DND-41 (cell line): ENCODE measurements at regions not wholly inside any gene's neighbourhood (a gene's known extent, or its start where the extent isn't known, plus 50 kb on each side); places are given as distances from the start of the nearest gene placed in this dataset.

ENCODE experiments used
- ATAC-seq: fragments of 200-7000 bp; cut with Tn5 transposase; 3 replicates; pipeline ENCODE4 v1.9.1; 2021; ENCODE audit warnings: low read depth; ENCODE audit not compliant: insufficient read depth
- DNase-seq: peaks from one replicate; pipeline ENCODE4 v3.0.0-alpha.2; 2020
- H2AFZ ChIP-seq: 2 replicates; pipeline ENCODE4 v1.6.0; 2012; ENCODE audit warnings: low read depth, low read length
- H3K27ac ChIP-seq: 2 replicates; pipeline ENCODE4 v1.5.1; 2012; ENCODE audit warnings: low read length, inconsistent platforms
- H3K27me3 ChIP-seq: fragments of 200-600 bp; sonication (generic); 2 replicates; pipeline ENCODE4 v1.6.0; 2012; ENCODE audit warnings: low read length, mild to moderate bottlenecking, inconsistent platforms; ENCODE audit not compliant: insufficient read depth, poor library complexity
- H3K36me3 ChIP-seq: 2 replicates; pipeline ENCODE4 v1.5.1; 2012; ENCODE audit warnings: low read length, inconsistent platforms; ENCODE audit not compliant: insufficient read depth
- H3K4me1 ChIP-seq: 2 replicates; pipeline ENCODE4 v1.5.1; 2012; ENCODE audit warnings: mild to moderate bottlenecking, low read length; ENCODE audit not compliant: insufficient read depth
- H3K4me2 ChIP-seq: 2 replicates; pipeline ENCODE4 v1.6.0; 2012; ENCODE audit warnings: mild to moderate bottlenecking, moderate library complexity, low read length, inconsistent platforms; ENCODE audit not compliant: insufficient read depth
- H3K4me3 ChIP-seq, 2 experiments: fragments of 200-600 bp in 1 of 2; shearing (Covaris generic) in 1 of 2; 2 replicates each; pipeline ENCODE4 v1.5.1; 2012 to 2016; ENCODE audit warnings: inconsistent platforms in 2 of 2, low read length in 2 of 2, mild to moderate bottlenecking in 2 of 2, low read depth in 1 of 2, moderate library complexity in 1 of 2
- H3K79me2 ChIP-seq: 2 replicates; pipeline ENCODE4 v1.6.0; 2012; ENCODE audit warnings: low read length, inconsistent platforms; ENCODE audit not compliant: insufficient read depth
- H3K9ac ChIP-seq: 2 replicates; pipeline ENCODE4 v1.6.0; 2012; ENCODE audit warnings: low read depth, mild to moderate bottlenecking, inconsistent platforms, low read length, moderate library complexity
- H3K9me3 ChIP-seq: 2 replicates; pipeline ENCODE4 v1.5.1; 2012; ENCODE audit warnings: low read length, moderate library complexity, mild to moderate bottlenecking, inconsistent platforms; ENCODE audit not compliant: insufficient read depth, severe bottlenecking
- H4K20me1 ChIP-seq: 2 replicates; pipeline ENCODE4 v1.6.0; 2012; ENCODE audit warnings: low read length; ENCODE audit not compliant: insufficient read depth
- EZH2 ChIP-seq: IDR thresholded peaks from 3 replicates; pipeline ENCODE4 v1.6.1; 2012; ENCODE audit warnings: borderline replicate concordance, low read depth, mild to moderate bottlenecking, moderate library complexity, low read length, inconsistent platforms; ENCODE audit not compliant: severe bottlenecking
- TF ChIP-seq, protein P1 (sequence below): IDR thresholded peaks from 2 replicates; pipeline ENCODE4 v1.5.1; 2012; ENCODE audit warnings: borderline replicate concordance, low read length, moderate library complexity, mild to moderate bottlenecking; ENCODE audit not compliant: poor library complexity, severe bottlenecking; ENCODE audit errors: extremely low read depth

DNA sequence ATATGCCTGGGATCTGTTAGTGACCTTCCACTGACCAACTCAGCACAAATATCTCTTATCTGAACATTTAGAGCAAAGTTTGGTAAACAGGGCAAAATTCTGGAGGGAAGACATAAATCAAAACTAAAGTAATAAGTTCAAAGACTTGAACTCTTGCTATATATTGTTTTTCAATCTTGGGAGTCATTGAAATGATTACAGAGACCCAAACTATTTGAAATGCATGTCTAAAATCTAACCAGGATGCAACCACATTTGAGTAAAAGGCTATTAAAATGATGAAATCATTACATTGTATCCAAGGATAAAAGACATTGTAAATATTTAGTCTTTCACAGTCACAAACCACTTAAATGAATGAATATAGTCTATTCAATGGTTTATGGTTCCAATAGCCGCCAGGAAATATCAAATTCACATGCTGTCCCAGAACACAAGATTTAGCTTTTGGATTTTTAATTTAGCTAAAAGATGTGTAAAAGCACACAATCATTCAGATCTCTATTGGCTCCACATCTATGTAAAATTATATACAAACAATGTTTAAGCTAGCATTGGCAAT, 256.6 kb upstream of the EPHA7 start:
- Histone ChIP-seq H3K4me3 (no peak overlapping the region), H3K79me2 (no peaks in the 10 kb centered on the region), H4K20me1 (no peaks in the 10 kb centered on the region), H2AFZ (no peak overlapping the region), H3K27me3 (no peaks in the 10 kb centered on the region), H3K9me3 (no peaks in the 10 kb centered on the region), H3K4me1 (no peaks in the 10 kb centered on the region), H3K4me2 (no peak overlapping the region), H3K27ac (no peak overlapping the region), H3K9ac (no peak overlapping the region), H3K36me3 (no peaks in the 10 kb centered on the region)
- ATAC-seq (no peak), DNase-seq (no peak)
- TF ChIP-seq EZH2 = no peak
- TF ChIP-seq, protein P1, sequence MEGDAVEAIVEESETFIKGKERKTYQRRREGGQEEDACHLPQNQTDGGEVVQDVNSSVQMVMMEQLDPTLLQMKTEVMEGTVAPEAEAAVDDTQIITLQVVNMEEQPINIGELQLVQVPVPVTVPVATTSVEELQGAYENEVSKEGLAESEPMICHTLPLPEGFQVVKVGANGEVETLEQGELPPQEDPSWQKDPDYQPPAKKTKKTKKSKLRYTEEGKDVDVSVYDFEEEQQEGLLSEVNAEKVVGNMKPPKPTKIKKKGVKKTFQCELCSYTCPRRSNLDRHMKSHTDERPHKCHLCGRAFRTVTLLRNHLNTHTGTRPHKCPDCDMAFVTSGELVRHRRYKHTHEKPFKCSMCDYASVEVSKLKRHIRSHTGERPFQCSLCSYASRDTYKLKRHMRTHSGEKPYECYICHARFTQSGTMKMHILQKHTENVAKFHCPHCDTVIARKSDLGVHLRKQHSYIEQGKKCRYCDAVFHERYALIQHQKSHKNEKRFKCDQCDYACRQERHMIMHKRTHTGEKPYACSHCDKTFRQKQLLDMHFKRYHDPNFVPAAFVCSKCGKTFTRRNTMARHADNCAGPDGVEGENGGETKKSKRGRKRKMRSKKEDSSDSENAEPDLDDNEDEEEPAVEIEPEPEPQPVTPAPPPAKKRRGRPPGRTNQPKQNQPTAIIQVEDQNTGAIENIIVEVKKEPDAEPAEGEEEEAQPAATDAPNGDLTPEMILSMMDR = no peak

DNA sequence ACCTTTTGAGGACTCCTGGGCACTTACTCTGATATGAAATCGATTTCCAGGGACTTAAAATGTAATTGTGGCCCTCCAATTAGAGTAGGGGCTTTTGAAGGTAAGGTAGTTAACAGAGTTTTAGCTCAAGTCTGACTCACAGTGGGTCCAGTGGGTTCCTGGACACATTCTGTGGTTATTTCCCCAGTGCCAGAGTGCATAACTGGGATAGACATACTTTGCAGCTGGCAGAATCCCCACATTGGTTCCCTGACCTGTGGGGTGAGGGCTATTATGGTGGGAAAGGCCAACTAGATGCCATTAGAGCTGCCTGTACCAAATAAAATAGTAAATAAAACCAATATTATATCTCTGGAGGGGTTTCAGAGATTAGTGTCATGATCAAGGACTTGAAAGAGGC, 243.8 kb upstream of the EPHA7 start:
- H3K4me1 ChIP-seq = no peaks in the 10 kb centered on the region

DNA sequence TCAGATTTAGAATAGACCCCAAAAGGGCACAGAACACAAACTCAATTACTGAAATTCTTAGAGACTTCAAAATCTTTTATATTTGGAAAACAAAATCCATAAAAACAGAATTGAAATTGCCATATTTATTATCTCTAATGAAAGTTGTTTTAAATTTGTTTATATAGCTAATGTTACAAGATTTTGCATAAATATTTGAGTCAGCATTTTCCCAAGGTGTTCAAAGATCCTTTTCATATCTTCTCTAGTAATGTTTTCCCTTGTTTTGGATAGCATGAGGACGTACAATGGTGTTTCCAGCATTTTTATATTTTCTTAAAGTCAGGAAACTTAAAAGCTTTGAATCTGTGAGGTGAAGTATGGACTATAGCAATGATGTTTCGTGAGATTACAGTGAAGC, 235.2 kb upstream of the EPHA7 start:
- TF ChIP-seq, protein P1 = no peak
- no peak for TF ChIP-seq EZH2

More for the DNA sequence above, 243.8 kb upstream of the EPHA7 start:
- H3K9ac ChIP-seq = no peak overlapping the region
- no peak overlapping the region for H3K4me2 ChIP-seq
- no peak for ATAC-seq
- H3K9me3 ChIP-seq = peaks cover 4% of the 10 kb centered on the region
- H3K27ac ChIP-seq = no peak overlapping the region
- no peaks in the 10 kb centered on the region for H3K79me2 ChIP-seq
- no peak overlapping the region for H2AFZ ChIP-seq
- H4K20me1 ChIP-seq = no peaks in the 10 kb centered on the region
- H3K36me3 ChIP-seq = no peaks in the 10 kb centered on the region
- H3K4me3 ChIP-seq = no peak overlapping the region
- no peaks in the 10 kb centered on the region for H3K27me3 ChIP-seq
- DNase-seq = no peak
- TF ChIP-seq, protein P1 = no peak
- no peak for TF ChIP-seq EZH2

More for the DNA sequence above, 235.2 kb upstream of the EPHA7 start:
- Histone ChIP-seq H3K79me2 (no peaks in the 10 kb centered on the region), H3K9me3 (no peaks in the 10 kb centered on the region), H2AFZ (no peak overlapping the region), H3K36me3 (no peaks in the 10 kb centered on the region), H3K4me3 (no peak overlapping the region), H3K27ac (no peak overlapping the region), H4K20me1 (no peaks in the 10 kb centered on the region), H3K9ac (no peak overlapping the region), H3K4me1 (no peaks in the 10 kb centered on the region), H3K27me3 (no peaks in the 10 kb centered on the region), H3K4me2 (no peak overlapping the region)
- DNase-seq (no peak), ATAC-seq (no peak)
